ENCODE measurements at regions not wholly inside any gene's neighbourhood (a gene's known extent, or its start where the extent isn't known, plus 50 kb on each side); places are given as distances from the start of the nearest gene placed in this dataset.

DNA sequence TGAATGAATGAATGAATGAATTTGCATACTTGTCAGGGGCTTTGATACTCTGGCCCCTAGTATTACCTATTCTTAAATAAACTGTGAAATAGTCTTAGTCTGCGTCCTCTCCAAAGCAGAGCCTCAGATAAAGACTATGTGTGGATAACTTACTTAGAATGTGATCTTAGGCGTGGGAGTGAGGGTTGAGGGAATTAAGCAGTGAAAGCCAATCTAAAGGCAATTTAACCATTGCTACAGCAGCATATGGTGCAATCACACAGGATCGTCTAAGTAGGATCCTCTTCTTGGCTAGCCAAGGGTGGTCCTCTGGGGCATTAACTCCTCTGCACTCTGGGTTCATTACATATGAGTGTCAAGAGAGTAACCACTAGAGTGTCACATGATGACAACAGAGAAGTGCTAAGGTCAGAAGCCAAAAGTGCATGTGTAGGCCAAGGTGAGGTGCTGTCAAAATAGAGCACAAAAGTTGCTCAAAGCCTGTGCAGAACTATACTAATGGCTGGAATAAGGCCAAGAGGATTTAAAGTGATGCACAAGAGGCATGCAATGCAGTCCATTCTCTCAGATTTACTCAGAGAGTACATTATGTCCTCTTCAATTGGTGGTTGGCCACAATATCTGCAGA, 274.4 kb upstream of the SEMA6A start:
- DNase-seq (ENCODE audit: low read depth), result no peak

DNA sequence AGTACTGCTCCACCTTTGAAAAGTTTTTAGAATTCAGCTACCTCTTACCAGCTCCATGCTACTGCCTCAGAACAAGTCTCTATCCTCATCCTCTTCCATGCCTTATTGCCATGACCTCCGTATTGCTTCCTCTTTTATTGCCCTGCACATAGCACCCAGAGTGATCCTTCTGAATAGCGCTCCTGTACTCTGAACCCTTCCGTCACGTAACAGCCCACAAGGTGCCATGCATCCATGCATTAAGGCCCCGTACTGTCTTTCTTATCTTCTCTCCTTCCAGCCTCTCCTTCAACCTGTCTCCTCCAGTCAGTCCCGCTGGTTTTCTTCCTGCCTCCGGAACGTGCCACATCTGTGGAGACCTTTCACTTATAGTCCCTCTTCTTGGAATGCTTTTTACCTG, 273.3 kb upstream of the SEMA6A start:
- DNase-seq (ENCODE audit: low read depth), result no peak

DNA sequence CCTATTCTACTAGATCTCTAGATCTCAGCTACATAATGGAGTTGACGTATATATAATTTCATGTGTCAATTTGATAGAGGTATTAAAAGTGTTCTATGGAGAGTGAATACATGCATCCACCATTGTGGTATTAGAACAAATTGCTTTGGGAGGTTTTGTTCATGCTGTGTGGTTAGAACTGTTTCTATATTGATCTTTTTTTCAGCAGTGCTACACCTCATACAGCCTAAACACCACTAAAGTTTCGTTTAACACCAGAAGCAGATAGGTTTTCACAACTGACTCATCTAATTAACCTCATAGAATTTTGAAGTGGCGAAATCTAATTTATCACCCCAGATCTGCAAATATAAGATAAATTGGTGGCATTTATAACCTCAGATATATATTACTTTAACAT, 269.4 kb upstream of the SEMA6A start:
- DNase-seq (ENCODE audit: low read depth), result no peak

DNA sequence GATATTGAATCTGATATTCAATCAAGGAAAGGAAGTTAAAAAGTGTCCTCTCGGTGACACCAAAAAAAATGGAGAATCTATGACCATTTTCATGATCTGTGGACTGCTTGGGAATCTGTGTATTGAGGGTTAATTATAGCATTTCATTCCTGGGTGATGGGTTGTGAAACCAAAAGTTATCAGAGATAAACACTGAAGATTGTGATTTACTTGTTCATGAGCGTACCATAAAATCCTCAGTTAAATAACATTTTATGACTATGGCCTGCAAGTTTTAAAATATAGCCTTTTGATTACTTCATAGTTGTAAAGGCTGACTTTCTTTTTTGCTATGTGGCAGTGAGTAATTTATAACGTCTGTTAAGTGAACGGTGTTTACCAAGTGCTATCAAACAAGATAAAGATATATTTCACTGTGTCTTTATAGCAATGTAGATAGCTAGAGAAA, 267.9 kb upstream of the SEMA6A start:
- no peak for DNase-seq (ENCODE audit: low read depth)

DNA sequence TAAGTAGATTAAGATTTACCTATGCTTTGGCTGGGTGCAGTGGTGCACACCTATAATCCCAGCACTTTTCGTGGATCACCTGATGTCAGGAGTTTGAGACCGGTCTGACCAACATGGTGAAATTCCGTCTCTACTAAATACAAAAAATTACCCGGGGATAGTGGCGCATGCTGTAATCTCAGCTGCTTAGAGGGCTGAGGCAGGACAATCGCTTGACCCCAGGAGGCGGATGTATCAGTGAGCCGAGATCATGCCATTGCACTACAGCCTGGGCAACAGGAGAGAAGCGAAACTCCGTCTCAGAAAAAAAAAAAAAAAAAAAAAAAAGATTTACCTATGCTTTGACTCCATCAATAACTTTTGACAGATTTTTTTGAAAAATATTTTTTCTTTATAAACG, 267.1 kb upstream of the SEMA6A start:
- no peak for DNase-seq (ENCODE audit: low read depth)

DNA sequence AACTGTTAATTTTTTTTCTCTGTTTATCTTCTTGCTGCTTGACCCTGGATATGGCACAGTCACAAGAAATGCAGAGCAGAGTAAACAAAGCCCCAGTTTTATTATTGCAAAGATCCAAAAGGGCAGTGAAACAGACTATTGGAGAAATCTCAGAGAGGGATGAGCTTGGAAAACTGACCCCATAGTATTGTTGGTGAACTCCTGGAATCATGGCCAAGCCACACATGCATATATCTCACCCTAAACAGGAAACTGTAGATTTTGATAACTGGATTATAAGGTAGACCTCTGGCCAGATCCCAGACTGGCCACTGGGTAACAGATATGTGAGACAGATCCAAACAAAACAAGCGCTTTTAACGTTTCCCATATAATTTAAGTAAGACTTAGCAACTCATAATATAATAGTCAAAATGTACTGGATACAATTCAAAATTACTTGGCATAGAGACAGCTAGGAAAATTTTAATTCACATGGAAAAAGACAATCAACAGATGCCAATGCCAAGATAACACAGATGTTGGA, 263.5 kb upstream of the SEMA6A start:
- no peak for DNase-seq (ENCODE audit: low read depth)

DNA sequence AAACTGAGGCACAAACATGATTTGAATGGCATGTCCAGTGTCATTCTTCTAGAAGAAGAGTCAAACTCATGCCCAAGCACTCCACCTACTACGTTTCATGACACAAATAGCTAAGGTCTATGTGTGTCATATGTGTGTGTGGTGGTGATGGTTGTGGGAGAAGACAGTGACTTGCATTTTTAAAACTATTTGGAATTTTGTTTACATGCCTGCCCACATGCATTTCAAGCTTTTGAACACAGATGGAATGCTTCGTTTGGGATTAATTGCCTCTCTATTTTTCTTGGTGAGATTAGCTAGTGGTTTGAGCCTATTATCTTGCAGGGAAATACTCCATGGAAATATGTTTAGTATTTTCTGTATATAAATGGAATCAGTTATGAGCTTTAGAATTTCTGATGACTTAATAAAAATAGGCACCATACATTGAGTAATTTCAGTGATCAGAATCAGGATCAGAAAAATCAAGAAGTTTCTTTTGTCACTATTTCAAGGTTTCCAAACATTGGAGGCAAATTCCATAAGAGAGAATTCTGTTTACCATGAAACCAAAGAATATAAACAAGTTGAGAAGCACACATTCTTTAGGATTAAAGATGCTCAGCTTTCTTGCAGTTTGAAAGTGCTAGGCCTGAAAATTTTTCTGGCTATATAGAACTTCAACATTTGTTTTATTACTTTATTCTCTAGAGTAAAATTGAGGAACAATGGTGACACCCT, 260.3 kb upstream of the SEMA6A start:
- no peak for DNase-seq (ENCODE audit: low read depth)

DNA sequence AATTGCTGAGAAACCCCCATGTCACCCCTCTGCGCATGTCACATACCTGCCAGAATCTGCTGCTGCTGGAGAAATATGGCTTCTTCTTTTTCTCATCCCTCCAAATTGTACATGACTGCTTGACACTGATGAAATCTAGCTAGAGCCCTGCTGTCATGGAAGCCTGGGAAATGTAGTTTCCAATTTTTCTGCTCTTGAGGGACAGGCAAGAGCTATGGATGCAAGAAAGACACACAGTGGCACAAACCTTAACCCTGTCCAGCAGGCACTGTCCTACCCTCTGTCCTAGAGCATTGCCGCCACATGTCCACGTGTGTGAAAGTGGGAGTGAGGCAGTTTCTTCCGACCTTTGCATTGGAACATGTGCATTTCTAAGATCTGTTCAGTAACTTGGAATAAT, 255.5 kb upstream of the SEMA6A start:
- DNase-seq (ENCODE audit: low read depth), result no peak

DNA sequence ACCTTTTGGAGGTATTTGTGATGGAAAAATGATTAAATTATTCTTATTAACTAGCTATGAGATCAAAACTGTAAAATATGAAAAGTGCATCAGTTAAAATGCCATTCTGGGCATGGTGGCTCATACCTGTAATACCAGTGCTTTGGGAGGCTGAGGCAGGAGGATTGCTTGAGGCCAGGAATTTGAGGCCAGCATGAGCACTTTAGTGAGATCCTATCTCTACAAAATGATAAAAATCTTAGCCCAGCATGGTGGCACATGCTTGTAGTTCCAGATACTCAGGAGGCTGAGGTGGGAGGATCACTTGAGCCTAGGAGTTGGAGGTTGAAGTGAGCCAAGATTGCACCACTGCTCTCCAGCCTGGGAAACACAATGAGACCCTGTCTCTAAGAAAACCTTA, 252.5 kb upstream of the SEMA6A start:
- DNase-seq (ENCODE audit: low read depth), result no peak

DNA sequence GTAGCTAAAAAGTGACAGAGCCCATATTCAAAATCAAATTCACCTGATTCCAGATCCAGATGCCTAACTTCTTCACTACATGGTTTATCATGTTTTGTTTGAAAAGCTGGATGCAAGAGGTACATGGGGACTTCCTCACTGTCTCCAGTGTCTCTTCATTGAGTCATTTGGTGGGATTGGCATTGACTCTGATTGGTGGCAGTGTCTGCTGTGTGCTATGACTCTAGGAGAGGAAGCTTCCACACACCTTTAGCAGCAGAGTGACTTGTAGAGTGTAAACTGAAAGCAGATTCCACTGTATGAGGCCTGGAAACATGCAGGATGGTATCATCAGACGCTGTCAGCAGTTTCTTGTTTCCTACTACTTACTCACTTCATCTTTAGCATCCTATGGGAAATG, 250.9 kb upstream of the SEMA6A start:
- DNase-seq (ENCODE audit: low read depth), result no peak

DNA sequence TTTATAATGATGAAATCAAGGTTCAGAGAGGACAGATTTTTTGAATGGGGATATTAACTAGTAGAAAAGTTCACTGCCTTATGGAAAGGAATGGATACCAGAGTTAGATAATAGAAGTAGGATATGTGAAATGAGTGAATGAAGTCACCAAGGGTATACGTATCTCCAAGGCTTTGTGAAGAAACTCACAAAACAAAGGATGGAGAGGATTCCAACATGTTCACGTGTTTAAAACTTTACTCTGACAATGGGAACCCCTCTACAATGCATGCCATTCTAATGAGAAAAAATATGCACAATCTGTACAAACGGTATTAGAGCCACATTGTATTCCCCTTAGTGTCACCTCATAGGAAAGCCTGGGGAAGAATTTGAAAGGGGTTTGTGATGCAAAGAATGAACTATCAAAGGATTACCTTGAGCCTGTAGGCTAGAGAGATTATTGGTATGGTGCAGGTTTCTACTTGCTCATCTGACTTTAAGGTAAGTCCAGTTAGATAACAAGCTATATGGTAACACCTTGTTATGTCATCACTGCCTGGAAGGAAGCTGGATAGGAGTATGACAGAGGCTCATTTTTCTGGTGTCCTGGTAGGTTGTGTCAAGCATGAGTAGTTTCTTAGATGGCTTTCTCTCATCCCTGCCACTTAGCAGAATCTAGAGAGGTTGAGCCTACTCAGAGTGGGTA, 250.3 kb upstream of the SEMA6A start:
- no peak for DNase-seq (ENCODE audit: low read depth)

DNA sequence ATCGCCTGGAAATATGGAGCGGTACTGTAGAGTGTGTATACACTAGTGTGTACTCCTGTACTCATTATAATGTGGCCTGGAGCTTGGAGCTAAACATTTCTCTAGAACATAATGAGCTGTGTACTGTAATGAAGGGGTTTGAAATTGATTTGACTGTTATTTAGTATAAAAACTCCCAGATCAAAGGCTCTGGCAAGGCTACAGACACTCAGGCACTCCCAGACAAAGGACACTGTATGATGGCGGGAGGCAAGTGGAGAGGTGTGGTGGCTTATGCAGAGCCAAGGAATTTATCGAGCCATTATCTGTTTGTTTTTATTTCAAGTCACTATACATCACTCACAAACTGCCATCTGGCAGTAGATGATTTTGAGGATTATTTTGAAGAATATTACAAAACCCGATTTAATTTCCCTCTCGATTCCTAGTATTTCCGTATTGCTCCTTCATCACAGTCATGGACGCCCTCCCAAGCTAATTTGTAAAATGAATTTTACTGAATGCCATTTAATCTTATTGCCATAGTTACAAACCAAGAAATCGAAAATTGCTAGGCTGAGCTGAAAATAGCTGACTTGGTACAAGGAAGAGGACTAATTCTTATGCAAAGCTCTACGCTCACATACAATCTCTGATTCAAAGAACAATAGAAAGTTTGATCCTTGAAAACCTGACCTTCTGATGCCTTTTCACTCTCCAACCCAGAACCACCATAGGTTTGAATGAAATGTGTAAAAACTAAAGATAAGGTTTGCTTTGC, 240.2 kb upstream of the SEMA6A start:
- DNase-seq (ENCODE audit: low read depth), result no peak

DNA sequence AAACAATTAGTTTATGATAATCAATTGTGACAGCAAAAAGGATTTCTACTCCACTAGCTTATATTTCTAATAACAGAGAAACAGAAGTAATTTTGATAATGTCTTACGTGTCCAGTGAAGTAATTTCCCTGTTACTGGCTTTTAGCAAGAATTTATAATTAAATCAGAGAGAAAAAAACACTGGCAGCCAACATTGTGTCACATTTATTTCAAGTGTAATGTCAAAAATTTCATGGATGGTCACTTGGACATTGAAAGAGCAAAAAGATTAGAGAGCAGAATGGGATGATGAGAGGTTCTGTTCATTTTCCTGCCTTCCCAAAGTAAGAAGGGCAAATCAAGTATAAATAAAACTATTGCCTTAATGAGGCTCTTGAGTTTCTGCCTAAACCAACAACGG, 239.3 kb upstream of the SEMA6A start:
- DNase-seq (ENCODE audit: low read depth), result no peak

DNA sequence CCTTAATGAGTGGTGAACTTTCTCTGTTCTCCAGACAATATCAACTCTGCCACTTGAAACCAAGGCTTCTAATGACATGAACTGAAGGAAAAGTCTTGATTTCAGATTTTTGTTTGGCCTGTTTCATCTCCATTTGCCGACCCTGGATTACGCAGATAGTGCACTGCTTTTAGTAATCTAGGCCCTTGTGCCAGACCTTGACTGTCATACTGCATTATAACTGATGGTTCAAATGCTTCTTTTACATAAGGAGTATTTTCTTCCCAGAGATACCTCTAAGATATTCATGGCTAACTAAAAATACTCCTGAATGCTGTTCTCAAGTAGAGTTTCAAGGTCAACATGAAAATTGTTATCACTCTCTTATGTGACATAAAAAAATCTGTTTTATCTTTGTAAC, 238.7 kb upstream of the SEMA6A start:
- no peak for DNase-seq (ENCODE audit: low read depth)

DNA sequence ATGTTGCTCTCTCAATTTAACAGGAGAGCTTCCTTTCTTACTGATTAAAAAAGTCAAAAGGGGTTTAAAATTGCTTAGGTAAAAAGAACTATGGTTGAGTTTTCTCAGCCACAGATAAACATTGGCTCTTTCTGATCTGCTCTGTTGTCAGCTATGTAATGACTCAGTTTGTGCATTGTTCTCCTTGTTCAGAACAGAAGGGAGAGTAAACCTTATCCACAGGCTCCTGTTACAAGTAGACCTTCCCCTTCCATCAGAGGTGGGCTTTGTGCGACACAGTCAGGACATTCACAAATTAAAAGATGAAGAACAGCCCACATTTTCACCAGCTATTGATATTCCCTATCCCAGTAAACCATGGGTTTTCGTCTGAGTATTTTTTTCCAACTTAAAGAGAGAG, 236.3 kb upstream of the SEMA6A start:
- DNase-seq (ENCODE audit: low read depth), result no peak

DNA sequence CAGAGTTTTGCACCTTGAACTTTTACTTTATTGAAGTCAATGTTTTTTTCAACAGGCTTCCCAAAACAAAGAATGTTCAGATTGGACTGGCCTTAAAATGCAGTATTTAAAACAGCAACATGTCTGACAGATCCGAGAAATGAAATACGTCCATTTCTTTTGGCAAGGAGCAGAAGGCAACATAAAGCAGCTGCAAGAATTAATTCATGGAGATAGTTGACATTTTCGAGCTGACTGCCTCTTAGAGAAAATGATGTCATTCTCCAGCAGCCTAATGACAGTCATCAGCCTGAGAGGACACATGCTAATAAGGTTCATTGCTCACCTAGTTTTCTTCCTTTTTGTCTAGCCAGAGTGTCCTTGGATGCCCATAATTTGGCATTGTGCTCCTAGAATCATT, 232.2 kb upstream of the SEMA6A start:
- no peak for DNase-seq (ENCODE audit: low read depth)

DNA sequence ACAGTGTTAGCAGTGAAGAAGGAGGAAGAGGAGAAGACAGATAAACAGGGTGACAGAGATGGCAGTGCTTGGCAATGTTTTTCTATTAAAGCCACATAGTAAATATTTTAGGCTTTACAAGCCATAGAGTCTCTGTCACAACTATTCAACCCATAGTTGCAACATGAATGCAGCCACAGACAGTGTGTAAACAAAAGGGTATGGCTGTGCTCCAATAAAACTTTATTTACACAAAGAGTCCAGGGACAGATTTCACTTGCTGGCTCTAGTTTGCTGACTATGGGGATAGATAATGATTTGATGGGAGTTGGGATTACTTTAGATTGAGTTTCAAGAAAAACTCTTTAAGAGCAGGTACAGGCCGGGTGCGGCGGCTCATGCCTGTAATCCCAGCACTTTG, 224.8 kb upstream of the SEMA6A start:
- no peak for DNase-seq (ENCODE audit: low read depth)

DNA sequence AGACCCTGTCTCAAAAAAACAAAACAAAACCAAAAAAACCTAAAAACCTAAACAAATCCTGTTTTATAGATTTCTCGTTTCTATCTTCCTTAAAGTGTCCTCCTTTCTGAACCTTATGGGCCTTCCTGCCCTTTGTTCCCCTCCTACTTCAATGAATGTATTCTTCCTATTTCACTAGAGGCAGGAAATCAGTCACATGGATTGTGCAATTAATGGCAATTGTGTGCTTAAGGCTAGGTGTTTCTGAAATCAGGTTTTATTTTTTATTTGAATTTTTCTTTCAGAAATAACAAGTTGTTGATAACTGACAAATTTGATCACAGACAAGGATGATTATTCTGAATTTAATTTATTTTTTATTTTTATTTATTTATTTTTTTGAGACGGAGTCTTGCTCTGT, 220.6 kb upstream of the SEMA6A start:
- no peak for DNase-seq (ENCODE audit: low read depth)

DNA sequence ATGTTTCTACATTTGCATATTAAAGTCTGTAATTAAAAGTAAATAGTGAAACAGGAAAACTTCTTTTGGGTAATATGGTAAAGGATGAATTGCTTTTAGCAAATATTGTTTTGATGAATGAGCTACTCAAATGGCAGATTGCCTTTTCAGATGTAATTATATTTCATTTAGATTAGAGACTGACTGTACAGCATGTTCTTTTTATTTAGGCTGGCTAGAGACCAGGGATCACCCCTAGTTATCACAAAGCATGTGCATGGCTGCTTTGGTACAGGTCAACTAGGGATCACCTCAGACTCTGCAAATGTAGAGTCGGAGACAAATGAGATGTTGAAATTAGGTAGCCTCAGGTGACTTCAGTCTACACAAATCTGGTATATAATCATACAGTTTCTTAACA, 214.9 kb upstream of the SEMA6A start:
- no peak for DNase-seq (ENCODE audit: low read depth)

DNA sequence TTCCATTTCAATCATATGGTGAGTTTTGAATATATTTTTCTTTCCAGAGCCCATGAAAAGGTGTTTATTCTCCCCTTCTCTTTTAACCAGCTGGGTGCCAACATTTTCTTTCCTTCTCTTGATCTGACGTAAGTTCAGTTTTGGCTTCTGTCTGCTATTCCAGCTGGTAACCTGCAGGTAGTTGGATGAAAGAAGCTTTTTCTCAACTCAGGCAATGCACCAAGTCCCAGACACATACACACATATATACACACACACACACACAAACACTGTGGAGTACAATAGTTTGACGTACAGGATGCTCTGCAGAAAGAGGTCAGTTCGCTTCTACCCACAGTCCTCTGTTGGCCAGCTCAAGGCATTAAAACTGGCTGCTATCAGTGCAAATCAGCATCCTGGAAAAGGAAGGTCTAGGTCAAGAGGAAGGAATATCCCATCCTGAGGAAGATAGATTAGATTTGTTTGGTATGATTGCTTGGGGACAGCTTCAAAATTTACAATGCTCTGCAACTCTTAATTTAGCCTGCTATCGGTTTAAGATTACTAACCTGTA, 214.3 kb upstream of the SEMA6A start:
- no peak for DNase-seq (ENCODE audit: low read depth)

DNA sequence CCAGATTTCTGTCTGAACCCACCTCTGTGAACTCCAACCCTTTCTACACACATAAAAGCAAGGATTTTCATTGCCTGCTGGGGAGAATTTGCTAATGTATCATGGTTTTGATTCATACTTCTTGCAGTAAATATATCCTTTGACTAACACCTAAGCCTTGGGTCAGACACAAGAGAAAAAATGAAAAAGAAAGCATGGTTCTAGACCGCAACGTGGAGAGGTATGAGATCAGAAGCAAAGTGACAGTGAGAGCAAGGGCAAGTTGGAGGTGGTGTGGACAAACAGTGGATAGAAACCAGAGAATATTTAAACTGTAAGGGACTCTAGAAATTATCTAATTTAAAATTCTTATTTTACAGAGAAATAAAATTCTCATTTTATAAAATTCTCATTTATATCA, 212.9 kb upstream of the SEMA6A start:
- DNase-seq (ENCODE audit: low read depth), result no peak

DNA sequence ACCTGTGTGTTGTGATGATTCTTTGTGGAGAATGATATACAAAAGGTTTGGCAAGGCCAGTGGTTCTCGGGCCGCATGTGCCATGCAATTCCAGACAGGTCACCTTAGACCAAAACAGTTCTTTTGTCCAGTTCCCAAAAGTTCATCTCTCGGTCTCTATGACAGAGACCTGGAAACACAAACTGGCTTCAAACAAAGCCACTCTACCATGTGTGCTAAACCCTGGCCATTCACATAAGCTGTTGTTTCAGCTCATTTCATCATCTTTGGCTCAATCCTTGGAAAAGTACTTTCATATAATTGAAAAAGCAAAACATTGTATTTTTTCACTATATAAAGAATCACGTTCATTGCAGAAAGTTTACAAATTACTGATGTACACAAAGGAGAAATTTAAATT, 210.5 kb upstream of the SEMA6A start:
- no peak for DNase-seq (ENCODE audit: low read depth)
